Gastrocnemius medialis (tissue), 4 donors: ENCODE measurements at regions not wholly inside any gene's neighbourhood (a gene's known extent, or its start where the extent isn't known, plus 50 kb on each side); places are given as distances from the start of the nearest gene placed in this dataset.

Experiments used
- ATAC-seq, 2 donors: fragments of 150-250 bp; one replicate each; pipeline ENCODE4 v1.9.1; 2016
- DNase-seq, 2 donors: peaks; one replicate each; pipeline ENCODE4 v3.0.0-alpha.2; 2019
- H3K27ac ChIP-seq, 4 donors: fragments of 200-600 bp; sonication (generic); 1 replicate in 1 of 4; 2 replicates in 3 of 4; pipeline ENCODE4 v1.5.1; 2016 to 2018; ENCODE audit warnings: mild to moderate bottlenecking in 2 of 4, moderate library complexity in 1 of 4
- H3K27me3 ChIP-seq, 3 donors: fragments of 200-600 bp; sonication (generic) in 2 of 3; 1 replicate in 1 of 3; 2 replicates in 2 of 3; pipeline versions ENCODE4 v1.5.1 to v1.6.0; 2016 to 2019; ENCODE audit warnings: mild to moderate bottlenecking in 1 of 3, moderate library complexity in 1 of 3
- H3K36me3 ChIP-seq, 2 donors: fragments of 200-600 bp; sonication (generic) in 1 of 2; one replicate each; pipeline ENCODE4 v1.5.1; 2017 to 2018
- H3K4me1 ChIP-seq, 2 donors: fragments of 200-600 bp; sonication (generic) in 1 of 2; one replicate each; pipeline ENCODE4 v1.5.1; 2016 to 2017; ENCODE audit warnings: mild to moderate bottlenecking in 2 of 2
- H3K4me3 ChIP-seq, 4 donors: fragments of 200-600 bp; sonication (generic) in 3 of 4; 1 replicate in 1 of 4; 2 replicates in 3 of 4; pipeline ENCODE4 v1.5.1; 2016 to 2019; ENCODE audit warnings: mild to moderate bottlenecking in 2 of 4
- H3K9me3 ChIP-seq, 3 donors: fragments of 200-600 bp; sonication (generic) in 2 of 3; 1 replicate in 1 of 3; 2 replicates in 2 of 3; pipeline ENCODE4 v1.5.1; 2016 to 2019
- POLR2A ChIP-seq, 2 donors: fragments of 450-650 bp; IDR thresholded peaks; one replicate each; pipeline ENCODE4 v1.6.1; 2017; ENCODE audit warnings: antibody characterized with exemption in 2 of 2, mild to moderate bottlenecking in 2 of 2, moderate library complexity in 2 of 2
- in situ Hi-C, 4 donors: fragments of 200-750 bp; cut with MboI; loops; one replicate each; pipeline versions ENCODE4 v1.15.0 to v1.8.0; 2017; ENCODE audit warnings: low sequenced_read_pairs in 4 of 4
- intact Hi-C: fragments of 100-400 bp; cut with DNase I; formaldehyde crosslinking; loops from one replicate; pipeline ENCODE4 v1.15.1; 2023; ENCODE audit warnings: low total_unique reads
- TF ChIP-seq, protein P1 (sequence below), 5 experiments: fragments of 450-650 bp in 3 of 5; fragments of 200-600 bp in 2 of 5; sonication (generic) in 2 of 5; IDR thresholded peaks in 4 of 5; conservative IDR thresholded peaks in 1 of 5; 1 replicate in 4 of 5; 2 replicates in 1 of 5; pipeline ENCODE4 v1.5.1; 2016 to 2019; ENCODE audit warnings: antibody characterized with exemption in 5 of 5, mild to moderate bottlenecking in 3 of 5, moderate library complexity in 3 of 5

DNA sequence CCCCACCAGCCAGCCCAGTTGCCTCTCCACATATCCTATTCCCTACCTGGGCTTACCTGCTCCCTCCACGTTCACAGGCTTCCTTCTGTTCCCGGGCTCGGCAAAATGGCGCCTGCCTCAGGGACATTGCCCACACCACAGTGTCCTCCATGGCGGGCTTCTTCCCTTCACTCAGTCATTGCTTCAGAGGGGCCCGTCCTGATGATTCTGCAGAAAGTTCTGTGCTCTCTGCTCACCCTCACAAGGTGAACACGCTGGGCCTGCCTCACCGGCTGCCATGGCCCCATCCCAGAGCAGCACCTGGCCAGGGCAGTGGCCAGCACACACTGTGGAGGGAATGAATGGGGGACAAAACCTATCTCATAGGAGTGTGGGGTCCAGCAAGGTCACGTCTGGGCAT, 313.0 kb downstream of the GADD45G start:
- no peaks in the 10 kb centered on the region for H3K9me3 ChIP-seq

DNA sequence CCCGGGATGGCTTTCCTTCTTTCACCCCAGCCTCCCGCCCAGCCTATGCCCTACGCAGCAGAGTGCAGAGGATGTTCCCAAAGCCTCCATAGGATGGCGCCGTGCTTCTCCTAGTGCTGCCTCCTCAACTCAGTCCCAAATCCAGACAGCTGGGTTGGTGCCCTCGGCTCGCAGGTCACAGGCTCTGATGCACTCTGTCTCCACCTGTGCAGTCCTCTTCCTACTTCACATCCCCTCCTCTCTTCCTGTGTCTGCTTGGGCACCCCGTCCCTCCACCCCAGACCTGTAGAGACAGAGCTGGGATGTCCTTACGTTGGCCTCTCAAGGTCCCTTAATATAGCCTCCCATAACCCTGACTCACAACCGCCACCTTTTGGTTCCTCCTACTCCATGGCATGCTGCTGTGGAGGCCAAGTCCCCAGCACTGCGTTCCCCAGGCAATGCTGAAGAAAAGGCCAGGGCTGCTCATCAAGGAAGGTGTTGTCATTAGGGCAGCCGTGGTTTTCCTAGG, 314.4 kb downstream of the GADD45G start:
- no peak for TF ChIP-seq POLR2A (IDR thresholded peaks at IDR 0.05)
- TF ChIP-seq, protein P1, sequence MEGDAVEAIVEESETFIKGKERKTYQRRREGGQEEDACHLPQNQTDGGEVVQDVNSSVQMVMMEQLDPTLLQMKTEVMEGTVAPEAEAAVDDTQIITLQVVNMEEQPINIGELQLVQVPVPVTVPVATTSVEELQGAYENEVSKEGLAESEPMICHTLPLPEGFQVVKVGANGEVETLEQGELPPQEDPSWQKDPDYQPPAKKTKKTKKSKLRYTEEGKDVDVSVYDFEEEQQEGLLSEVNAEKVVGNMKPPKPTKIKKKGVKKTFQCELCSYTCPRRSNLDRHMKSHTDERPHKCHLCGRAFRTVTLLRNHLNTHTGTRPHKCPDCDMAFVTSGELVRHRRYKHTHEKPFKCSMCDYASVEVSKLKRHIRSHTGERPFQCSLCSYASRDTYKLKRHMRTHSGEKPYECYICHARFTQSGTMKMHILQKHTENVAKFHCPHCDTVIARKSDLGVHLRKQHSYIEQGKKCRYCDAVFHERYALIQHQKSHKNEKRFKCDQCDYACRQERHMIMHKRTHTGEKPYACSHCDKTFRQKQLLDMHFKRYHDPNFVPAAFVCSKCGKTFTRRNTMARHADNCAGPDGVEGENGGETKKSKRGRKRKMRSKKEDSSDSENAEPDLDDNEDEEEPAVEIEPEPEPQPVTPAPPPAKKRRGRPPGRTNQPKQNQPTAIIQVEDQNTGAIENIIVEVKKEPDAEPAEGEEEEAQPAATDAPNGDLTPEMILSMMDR (IDR thresholded peaks at IDR 0.05 in 4 of 5, conservative IDR thresholded peaks at IDR 0.05 in 1 of 5) = peak in 4 of 5 experiments; percentile 21 to 57 (median 48)
- DNase-seq (peak; percentile 34 to 65), ATAC-seq (peak; percentile 86 to 95)
- Histone ChIP-seq H3K27ac (no peak overlapping the region), H3K27me3 (no peaks in the 10 kb centered on the region), H3K36me3 (no peaks in the 10 kb centered on the region), H3K9me3 (no peaks in the 10 kb centered on the region), H3K4me1 (no peaks in the 10 kb centered on the region), H3K4me3 (no peak overlapping the region)
- intact Hi-C loops = loop anchor here (1.0 to 2.0 kb wide), 2 partner anchors 180 to 316 kb away; no protein-coding TSS in a partner anchor
- in situ Hi-C loops = loop anchor here in 1 of 4 donors (25.0 kb wide), 1 partner anchor 193 kb away; no protein-coding TSS in a partner anchor

More for the DNA sequence above, 313.0 kb downstream of the GADD45G start:
- Histone ChIP-seq H3K4me3 (no peak overlapping the region), H3K27me3 (no peaks in the 10 kb centered on the region), H3K27ac (no peak overlapping the region), H3K36me3 (no peaks in the 10 kb centered on the region), H3K4me1 (no peaks in the 10 kb centered on the region)
- intact Hi-C loops (loop anchor here (2.0 kb wide), 1 partner anchor 181 kb away; no protein-coding TSS in a partner anchor), in situ Hi-C loops (loop anchor here in 1 of 4 donors (25.0 kb wide), 1 partner anchor 194 kb away; no protein-coding TSS in a partner anchor)
- ATAC-seq (no peak), DNase-seq (no peak)
- TF ChIP-seq, protein P1 (IDR thresholded peaks at IDR 0.05 in 4 of 5, conservative IDR thresholded peaks at IDR 0.05 in 1 of 5) = no peak
- TF ChIP-seq POLR2A (IDR thresholded peaks at IDR 0.05) = no peak

DNA sequence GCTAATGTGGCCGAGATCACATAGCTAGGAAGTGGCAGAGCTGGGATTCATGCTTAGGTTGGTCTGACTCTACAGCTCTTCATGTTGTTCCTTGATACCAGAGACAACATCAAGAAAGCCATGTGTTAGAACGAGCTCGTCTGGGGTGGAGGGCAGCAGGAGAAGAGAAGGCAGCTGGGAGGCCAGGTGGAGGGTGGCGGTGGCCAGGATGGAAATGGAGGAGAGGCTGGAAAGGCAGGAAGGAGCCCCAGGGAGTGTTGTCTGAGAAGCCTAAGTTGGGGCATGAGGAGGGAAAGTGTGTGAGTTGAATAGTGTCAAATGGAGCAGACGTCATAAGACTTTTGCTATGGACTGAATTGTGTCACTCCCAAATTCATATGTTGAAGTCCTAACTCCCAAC, 315.3 kb downstream of the GADD45G start:
- H3K9me3 ChIP-seq = no peaks in the 10 kb centered on the region
- TF ChIP-seq POLR2A (IDR thresholded peaks at IDR 0.05) = no peak
- TF ChIP-seq, protein P1 (IDR thresholded peaks at IDR 0.05 in 4 of 5, conservative IDR thresholded peaks at IDR 0.05 in 1 of 5) = no peak
- H3K27me3 ChIP-seq = no peaks in the 10 kb centered on the region
- intact Hi-C loops = no loop called here
- H3K27ac ChIP-seq = no peak overlapping the region
- no peak for ATAC-seq
- in situ Hi-C loops = loop anchor here in 1 of 4 donors (25.0 kb wide), 1 partner anchor 192 kb away; no protein-coding TSS in a partner anchor
- H3K4me1 ChIP-seq = no peaks in the 10 kb centered on the region
- H3K4me3 ChIP-seq = no peak overlapping the region
- DNase-seq = no peak
- H3K36me3 ChIP-seq = no peaks in the 10 kb centered on the region

DNA sequence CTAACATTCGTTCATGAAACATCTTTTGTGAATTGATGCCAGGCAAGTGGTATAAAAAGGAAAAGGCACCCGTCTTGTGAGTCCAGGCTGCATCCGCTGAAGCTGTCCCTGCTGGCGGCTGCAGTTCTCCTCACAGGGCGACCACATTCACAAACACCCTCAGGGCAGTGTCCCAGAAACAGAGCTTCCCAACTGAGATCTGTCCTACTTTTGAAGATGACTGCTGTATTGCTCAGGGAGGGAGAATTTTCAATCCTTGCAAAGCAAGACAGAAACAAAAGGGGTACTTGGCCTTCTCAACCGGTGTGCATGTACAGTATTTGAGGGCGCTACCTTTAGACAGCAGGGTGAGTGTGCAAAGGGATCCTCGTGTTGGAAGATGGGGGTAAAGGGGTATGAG, 316.1 kb downstream of the GADD45G start:
- in situ Hi-C loops (loop anchor here in 1 of 4 donors (25.0 kb wide), 1 partner anchor 191 kb away; no protein-coding TSS in a partner anchor), intact Hi-C loops (no loop called here)
- no peaks in the 10 kb centered on the region for H3K27me3 ChIP-seq
- H3K36me3 ChIP-seq = no peaks in the 10 kb centered on the region
- DNase-seq (no peak), ATAC-seq (no peak)
- no peak overlapping the region for H3K4me3 ChIP-seq
- no peaks in the 10 kb centered on the region for H3K9me3 ChIP-seq
- TF ChIP-seq, protein P1 (IDR thresholded peaks at IDR 0.05 in 4 of 5, conservative IDR thresholded peaks at IDR 0.05 in 1 of 5) = no peak
- TF ChIP-seq POLR2A (IDR thresholded peaks at IDR 0.05) = no peak
- no peak overlapping the region for H3K27ac ChIP-seq
- H3K4me1 ChIP-seq = no peaks in the 10 kb centered on the region
